DND-41 (cell line): ENCODE measurements at regions not wholly inside any gene's neighbourhood (a gene's known extent, or its start where the extent isn't known, plus 50 kb on each side); places are given as distances from the start of the nearest gene placed in this dataset.

Experiments used
- EZH2 ChIP-seq: IDR thresholded peaks from 3 replicates; pipeline ENCODE4 v1.6.1; 2012; ENCODE audit warnings: borderline replicate concordance, low read depth, mild to moderate bottlenecking, moderate library complexity, low read length, inconsistent platforms; ENCODE audit not compliant: severe bottlenecking
- TF ChIP-seq, protein P1 (sequence below): IDR thresholded peaks from 2 replicates; pipeline ENCODE4 v1.5.1; 2012; ENCODE audit warnings: borderline replicate concordance, low read length, moderate library complexity, mild to moderate bottlenecking; ENCODE audit not compliant: poor library complexity, severe bottlenecking; ENCODE audit errors: extremely low read depth

DNA sequence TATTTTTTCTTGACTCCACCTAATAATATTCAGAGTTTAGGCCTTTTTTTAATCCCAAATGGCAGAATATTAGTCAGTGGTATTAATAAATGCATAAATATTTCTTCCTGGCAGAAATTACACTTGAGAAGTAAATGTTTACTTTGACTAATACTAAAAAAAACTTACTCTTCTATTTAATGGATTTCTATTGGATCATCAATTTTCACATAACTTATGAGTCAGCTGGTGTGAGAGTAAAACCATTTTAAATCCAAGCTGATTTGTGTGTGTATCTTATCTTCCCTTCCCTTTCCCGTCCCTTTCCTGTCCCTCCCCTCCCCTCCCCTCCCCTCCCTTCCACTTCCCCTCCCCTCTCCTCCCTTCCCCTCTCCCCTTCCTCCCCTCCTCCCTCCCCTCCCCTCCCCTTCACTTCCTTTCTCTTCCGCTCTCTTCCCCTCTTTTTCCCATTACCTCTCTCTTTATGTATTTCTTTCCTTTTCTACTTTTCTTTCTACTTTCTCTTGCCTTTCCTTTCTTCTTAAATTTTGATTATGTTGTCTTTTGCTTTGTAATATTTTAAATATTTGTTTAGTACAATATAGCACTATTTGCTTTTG lies 630.1 kb upstream of the EPHA5 start:
- no peak for TF ChIP-seq EZH2
- TF ChIP-seq, protein P1, sequence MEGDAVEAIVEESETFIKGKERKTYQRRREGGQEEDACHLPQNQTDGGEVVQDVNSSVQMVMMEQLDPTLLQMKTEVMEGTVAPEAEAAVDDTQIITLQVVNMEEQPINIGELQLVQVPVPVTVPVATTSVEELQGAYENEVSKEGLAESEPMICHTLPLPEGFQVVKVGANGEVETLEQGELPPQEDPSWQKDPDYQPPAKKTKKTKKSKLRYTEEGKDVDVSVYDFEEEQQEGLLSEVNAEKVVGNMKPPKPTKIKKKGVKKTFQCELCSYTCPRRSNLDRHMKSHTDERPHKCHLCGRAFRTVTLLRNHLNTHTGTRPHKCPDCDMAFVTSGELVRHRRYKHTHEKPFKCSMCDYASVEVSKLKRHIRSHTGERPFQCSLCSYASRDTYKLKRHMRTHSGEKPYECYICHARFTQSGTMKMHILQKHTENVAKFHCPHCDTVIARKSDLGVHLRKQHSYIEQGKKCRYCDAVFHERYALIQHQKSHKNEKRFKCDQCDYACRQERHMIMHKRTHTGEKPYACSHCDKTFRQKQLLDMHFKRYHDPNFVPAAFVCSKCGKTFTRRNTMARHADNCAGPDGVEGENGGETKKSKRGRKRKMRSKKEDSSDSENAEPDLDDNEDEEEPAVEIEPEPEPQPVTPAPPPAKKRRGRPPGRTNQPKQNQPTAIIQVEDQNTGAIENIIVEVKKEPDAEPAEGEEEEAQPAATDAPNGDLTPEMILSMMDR: no peak
